HG02623 (cell line): ENCODE measurements at regions not wholly inside any gene's neighbourhood (a gene's known extent, or its start where the extent isn't known, plus 50 kb on each side); places are given as distances from the start of the nearest gene placed in this dataset.

Experiments
- ATAC-seq: cut with Tn5 transposase; IDR thresholded peaks from one replicate; pipeline ENCODE4 v1.9.1; 2021; ENCODE audit warnings: moderate library complexity; ENCODE audit not compliant: unreplicated experiment

DNA sequence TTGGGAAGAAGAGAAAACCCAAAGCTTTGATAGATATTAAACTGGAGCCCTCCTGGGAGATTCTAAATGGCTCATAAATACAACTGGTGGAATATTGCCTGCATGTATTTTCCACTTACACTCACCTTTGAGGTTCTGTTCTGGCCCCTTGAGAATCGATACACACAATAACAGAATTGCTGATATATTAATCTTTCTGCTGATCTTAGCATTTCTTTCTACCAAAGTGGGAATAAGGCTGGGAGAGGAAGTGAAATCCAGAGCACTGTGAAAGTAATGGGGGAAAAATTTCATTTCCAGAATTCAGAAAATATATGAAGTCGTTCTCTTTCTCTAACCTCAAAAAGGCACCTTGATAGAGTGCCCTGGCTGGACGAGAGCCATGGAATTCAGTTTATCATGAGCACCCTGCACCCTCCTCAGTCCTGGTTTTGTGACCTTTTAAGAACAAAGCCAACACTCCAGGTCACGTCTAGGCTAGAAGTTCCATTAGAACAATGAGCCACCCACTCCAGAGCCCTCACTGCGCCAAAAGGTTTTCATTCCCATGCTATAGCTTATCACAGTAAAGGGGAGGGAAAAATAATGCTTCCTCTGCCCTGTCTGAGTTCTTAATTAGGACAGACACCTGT is 244.5 kb downstream of the CD83 start:
- ATAC-seq, result no peak

DNA sequence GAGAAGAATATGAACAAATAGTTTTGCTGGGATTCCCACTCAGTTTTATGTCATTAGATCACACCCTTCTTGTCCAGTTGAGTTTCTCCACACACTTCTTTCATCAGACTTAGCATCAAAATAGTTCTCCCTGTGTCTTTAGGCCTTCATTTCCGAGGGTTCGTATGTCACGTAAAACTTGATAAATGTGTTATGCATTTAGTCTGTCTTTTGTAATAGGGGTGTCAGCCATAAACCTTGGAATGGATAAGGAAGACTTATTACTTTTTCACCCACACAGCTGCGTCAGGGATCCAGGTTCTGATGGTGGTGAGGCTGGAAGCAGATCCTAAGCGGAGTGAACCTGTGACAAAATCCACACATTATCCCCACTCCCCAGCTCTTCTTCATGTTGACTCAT is 246.8 kb downstream of the CD83 start:
- ATAC-seq, result no peak

GRCh38 chr6:14365393-14365792 is 247.8 kb downstream of the CD83 start:
- ATAC-seq, result no peak

- ATAC-seq, result no peak
Observed at GRCh38 chr6:14366315-14366714, 248.7 kb downstream of the CD83 start.

GRCh38 chr6:14366872-14367271 is 249.3 kb downstream of the CD83 start:
- ATAC-seq, result no peak

DNA sequence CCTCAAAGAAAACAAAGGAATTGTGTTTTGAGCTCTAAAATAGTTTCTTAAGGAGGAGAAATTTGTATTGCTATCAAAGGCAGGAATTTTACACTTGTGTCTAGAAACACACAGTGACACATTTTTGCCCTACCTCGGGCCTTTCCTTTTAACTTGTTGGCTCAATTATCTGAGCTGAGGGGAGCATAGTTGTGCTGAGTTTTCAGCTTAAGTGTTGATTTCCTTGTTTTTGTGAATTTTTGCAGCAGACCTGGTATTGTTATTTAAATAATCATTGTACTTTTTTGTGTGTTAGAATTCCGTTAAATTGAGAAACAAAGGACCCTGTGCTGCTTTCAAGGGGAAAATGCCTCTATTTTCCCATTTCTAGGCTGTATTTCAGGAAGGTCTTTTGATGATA is 249.7 kb downstream of the CD83 start:
- ATAC-seq, result no peak

- ATAC-seq, result no peak
Observed at GRCh38 chr6:14369717-14370116, 252.1 kb downstream of the CD83 start.

GRCh38 chr6:14371530-14371929 is 254.0 kb downstream of the CD83 start:
- no peak for ATAC-seq

DNA sequence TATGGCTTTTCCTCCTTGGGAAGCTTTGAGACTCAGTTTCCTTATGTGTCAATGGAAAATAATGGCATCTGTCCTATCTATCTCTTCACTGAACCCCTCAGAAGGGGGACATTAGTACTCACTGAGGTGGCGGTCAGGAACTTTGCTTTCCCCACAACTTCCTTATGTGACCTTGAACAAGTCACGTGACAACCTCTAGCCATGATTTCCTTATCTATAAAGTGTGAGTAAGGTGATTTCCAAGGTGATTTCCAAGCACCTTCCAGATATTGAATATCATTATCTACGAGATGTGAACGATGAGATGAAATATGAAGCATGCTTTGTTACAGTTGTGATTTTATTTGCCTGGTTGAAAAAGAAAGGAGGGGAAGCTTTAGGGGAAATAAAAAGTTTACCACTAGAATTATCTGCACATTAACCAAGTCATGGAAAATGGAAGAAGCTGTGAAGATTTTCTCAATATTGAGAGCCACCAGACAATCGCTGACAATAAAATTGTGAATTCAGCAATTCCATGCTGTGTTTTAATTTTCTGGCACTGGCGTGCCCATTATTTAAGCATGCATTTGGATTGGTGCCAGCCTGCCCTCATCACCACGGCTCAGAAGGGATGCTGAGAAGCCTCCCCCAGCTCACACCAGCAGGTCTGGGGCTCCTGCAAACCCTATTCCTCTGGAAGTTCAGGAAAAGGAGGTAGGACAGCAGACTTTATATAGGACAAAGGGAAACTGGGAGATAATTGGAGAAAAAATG is 255.3 kb downstream of the CD83 start:
- ATAC-seq, result no peak

DNA sequence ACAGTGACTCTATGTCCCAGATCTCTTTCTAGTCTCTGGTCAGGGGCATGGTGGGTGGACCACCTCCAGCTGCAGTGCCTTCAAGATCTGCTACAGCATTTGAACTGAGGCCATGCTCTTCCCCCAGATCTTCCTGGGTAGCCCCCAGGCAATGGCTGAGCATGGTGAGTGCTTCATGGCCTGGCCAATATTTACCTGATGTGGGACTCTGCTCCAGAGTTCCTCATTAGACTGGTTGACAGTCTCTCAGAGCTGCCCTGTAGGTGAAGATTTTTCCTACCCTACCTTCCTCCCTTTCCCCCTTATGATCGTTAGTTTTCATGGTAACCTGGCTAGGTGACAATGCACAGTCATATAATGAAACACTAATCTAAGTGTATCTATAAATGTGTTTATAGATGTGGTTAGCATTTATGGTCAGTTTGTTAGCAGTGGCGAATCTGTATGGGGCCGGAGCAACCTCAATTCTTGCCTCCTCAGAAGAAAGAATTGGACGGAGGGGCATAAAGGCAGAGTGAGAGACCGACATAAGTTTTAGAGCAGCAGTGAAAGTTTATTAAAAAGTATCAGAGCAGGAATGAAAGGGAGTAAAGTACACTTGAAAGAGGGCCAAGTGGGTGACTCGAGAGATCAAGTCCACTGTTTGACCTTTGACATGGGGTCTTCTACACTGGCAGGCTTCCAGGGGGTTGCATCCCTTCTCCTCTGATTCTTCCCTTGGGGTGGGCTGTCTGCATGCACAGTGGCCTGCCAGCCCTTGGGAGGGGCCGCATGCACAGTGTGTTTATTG is 256.3 kb downstream of the CD83 start:
- ATAC-seq, result no peak

DNA sequence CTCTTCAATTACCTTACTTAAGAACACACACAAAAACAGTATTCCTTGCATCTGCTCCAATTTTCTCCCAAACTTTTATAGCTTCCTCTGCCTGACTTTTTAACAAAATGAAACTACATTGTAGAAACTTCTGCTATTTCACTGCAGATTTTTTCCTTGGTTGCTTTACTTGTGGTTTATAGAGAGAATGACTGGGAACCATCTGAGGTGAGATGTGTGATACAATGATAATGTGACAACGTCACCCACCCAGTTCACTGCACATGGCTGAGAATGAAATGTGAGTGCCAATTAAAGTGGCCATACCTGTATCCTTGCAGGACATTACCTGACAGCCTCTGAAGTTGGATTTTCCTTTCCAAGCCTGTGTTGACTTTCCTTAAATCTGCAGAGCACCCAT is 258.4 kb downstream of the CD83 start:
- no peak for ATAC-seq

GRCh38 chr6:14379568-14379967 is 262.0 kb downstream of the CD83 start:
- no peak for ATAC-seq

DNA sequence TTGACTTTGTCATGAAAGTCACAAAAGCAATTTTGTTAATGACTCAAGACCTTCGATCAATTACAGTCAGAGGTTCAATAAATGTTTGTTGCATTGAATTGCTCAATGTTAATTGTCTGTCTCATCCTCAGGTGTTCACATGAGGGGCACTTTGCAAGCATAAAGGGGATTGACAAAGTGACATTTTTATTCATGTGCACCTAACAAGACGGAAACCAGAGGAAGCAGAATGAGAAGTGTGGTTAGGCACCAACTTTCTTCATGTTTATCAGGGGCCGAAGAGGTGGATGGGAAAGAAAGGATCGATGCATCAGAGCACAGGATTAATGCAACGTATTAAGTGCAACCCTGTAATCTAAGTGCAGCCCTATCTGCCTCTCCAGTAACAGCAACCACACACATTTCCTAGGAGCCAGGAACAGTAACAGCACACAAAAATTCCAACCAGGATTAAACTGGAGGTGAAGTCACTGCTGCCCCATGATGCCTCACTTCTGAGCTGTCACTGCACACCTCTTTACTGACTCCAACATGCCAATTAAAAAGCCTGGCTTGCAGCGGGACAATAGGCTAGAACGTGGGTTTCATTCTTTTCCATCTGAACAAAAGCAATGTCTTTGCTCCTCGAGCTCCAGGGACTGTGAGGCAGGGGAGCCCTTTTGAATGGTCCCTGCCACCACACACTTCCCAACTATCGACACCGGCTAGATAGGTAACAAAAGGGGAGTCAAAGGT is 262.7 kb downstream of the CD83 start:
- no peak for ATAC-seq

DNA sequence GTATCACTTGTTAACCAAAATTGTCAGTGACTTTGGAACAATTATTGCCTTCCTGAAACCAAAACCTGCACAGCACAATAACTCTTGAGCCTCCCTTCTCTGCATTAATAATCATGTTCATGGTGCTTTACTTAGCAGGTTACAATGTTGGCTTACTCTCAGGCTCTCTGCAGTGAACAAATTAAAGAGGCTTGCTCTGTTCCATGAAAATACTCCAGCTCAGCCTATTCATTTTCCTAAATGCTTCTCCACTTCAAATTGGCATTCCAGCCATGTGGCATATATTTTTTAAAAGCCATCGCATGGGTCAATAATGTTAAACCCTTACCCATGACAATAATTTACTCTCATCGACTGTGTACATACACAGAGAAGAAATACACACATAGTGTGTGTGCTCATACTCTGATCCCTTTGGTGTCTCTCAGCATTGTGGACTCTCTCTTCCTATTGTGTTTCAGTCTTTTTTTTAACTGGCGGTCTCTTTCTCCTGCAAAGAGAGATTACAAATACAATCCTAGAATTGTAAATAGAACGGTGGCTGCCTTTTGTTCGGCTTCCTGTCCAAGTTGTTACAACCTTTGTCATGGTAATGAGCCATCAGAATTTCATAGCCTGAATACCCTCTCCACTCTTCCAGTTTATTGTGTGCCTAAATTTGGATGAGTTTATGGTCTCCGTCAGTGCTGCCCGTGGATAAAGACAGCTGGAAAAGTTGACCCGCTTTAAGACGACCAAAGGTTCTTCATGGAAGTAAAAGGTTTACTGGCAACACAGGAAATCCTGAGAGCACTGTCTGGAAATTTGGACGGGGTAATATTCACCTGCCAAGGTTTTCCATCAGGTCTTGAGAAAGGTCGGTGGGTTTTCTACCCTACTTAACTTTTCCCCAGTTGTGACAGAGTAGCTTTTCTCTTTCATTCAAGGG is 263.6 kb downstream of the CD83 start:
- no peak for ATAC-seq

- no peak for ATAC-seq
Observed at GRCh38 chr6:14381829-14382677, 264.5 kb downstream of the CD83 start.

DNA sequence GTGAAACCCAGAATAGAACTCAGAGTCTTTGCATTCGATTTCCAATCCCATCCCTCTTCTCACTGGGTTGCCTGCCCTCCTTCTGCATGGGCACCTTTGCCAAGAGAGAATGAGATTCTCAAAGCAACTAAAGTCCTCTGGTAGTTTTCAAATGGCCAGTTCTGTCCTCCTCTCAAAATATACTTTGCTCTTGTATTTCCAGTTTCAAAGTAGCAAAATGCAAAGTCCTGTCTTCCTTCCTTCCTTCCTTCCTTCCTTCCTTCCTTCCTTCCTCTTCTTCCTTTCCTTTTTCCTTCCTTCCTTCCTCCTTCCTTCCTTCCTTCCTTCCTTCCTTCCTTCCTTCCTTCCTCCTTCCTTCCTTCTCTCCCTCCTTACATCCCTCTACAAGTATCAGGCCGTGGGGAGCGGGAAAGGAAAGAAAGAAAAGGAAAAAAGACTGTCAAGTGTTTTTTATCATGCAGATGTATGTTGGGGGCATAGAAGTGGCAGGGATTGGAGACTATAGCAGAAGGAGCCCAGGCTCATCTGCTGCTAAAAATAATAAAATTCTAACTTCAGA is 265.2 kb downstream of the CD83 start:
- no peak for ATAC-seq

- ATAC-seq, result no peak
Observed at GRCh38 chr6:14383393-14384174, 266.0 kb downstream of the CD83 start.
